B cell (primary cell): ENCODE measurements at regions not wholly inside any gene's neighbourhood (a gene's known extent, or its start where the extent isn't known, plus 50 kb on each side); places are given as distances from the start of the nearest gene placed in this dataset.

Experiments
- ATAC-seq: fragments of 200-7000 bp; cut with Tn5 transposase; one replicate; pipeline ENCODE4 v1.10.0; 2021; ENCODE audit warnings: low read depth, mild to moderate bottlenecking, moderate number of reproducible peaks, moderate library complexity
- CTCF ChIA-PET: fragments of 350-600 bp; sonication (Branson Sonifier 250); formaldehyde crosslinking; loops from one replicate; lab custom pipeline; 2021; ENCODE audit warnings: antibody characterized with exemption, inconsistent platforms; lab: Charles Lee
- POLR2A ChIA-PET: fragments of 350-600 bp; sonication (Branson Sonifier 250); formaldehyde crosslinking; loops from one replicate; lab custom pipeline; 2021; ENCODE audit warnings: antibody characterized with exemption; lab: Charles Lee
- DNase-seq: peaks from one replicate; pipeline ENCODE4 v3.0.0; 2013
- H2AFZ ChIP-seq: 2 replicates; pipeline ENCODE4 v1.6.1; 2012; ENCODE audit warnings: mild to moderate bottlenecking, low read depth, low read length; ENCODE audit not compliant: insufficient read depth, poor library complexity, severe bottlenecking
- H3K27ac ChIP-seq, 2 donors: 1 replicate in 1 of 2; 2 replicates in 1 of 2; pipeline ENCODE4 v1.5.1; 2012 to 2013; ENCODE audit warnings: low read length in 2 of 2, mild to moderate bottlenecking in 2 of 2, moderate library complexity in 1 of 2
- H3K27me3 ChIP-seq, 4 experiments: fragments of 200-600 bp in 1 of 4; sonication (generic) in 1 of 4; replicated peaks in 1 of 4; 1 replicate in 2 of 4; 2 replicates in 2 of 4; pipeline versions ENCODE4 v1.6.1 to v1.7.0; 2013 to 2016; ENCODE audit warnings: low read length in 3 of 4, mild to moderate bottlenecking in 2 of 4, mixed read lengths in 1 of 4, moderate library complexity in 1 of 4; ENCODE audit not compliant: insufficient read depth in 4 of 4, control insufficient read depth in 3 of 4; ENCODE audit errors: control extremely low read depth in 1 of 4
- H3K36me3 ChIP-seq, 2 experiments: replicated peaks in 1 of 2; 1 replicate in 1 of 2; 2 replicates in 1 of 2; pipeline versions ENCODE4 v1.6.1 to v1.7.1; 2013; ENCODE audit warnings: low read length in 1 of 2; ENCODE audit not compliant: insufficient read depth in 2 of 2, control insufficient read depth in 1 of 2; ENCODE audit errors: control extremely low read depth in 1 of 2, extremely low read depth in 1 of 2
- H3K4me1 ChIP-seq, 2 donors: fragments of 200-600 bp in 1 of 2; sonication (generic) in 1 of 2; 1 replicate in 1 of 2; 2 replicates in 1 of 2; pipeline versions ENCODE4 v1.5.1 to v1.6.1; 2013 to 2017; ENCODE audit warnings: low read length in 2 of 2; ENCODE audit not compliant: control insufficient read depth in 2 of 2, insufficient read depth in 2 of 2
- H3K4me2 ChIP-seq: replicated peaks from 2 replicates; pipeline ENCODE3; 2012; ENCODE audit warnings: mild to moderate bottlenecking, low read depth, low read length; ENCODE audit not compliant: poor library complexity, severe bottlenecking
- H3K4me3 ChIP-seq, 5 experiments: fragments of 200-600 bp in 1 of 5; sonication (generic) in 1 of 5; 1 replicate in 3 of 5; 2 replicates in 2 of 5; pipeline versions ENCODE4 v1.5.1 to v1.7.0; 2011 to 2016; ENCODE audit warnings: low read length in 4 of 5, mild to moderate bottlenecking in 4 of 5, low read depth in 2 of 5, control low read depth in 1 of 5, moderate library complexity in 1 of 5; ENCODE audit not compliant: insufficient read depth in 1 of 5; ENCODE audit errors: control extremely low read depth in 1 of 5, extremely low read depth in 1 of 5
- H3K79me2 ChIP-seq: fragments of 200-600 bp; sonication (generic); one replicate; pipeline ENCODE4 v1.6.0; 2016; ENCODE audit warnings: low read length; ENCODE audit not compliant: control insufficient read depth, insufficient read depth
- H3K9ac ChIP-seq: fragments of 200-600 bp; sonication (generic); 2 replicates; pipeline ENCODE4 v1.6.1; 2017; ENCODE audit warnings: mild to moderate bottlenecking, low read length, moderate library complexity
- H3K9me3 ChIP-seq, 3 donors: one replicate each; pipeline versions ENCODE4 v1.6.1 to v1.7.1; 2013; ENCODE audit warnings: low read length in 2 of 3; ENCODE audit not compliant: control insufficient read depth in 2 of 3, insufficient read depth in 1 of 3; ENCODE audit errors: control extremely low read depth in 1 of 3
- H4K20me1 ChIP-seq: 2 replicates; pipeline ENCODE4 v1.6.0; 2012; ENCODE audit warnings: mild to moderate bottlenecking, low read length; ENCODE audit not compliant: insufficient read depth, control insufficient read depth, poor library complexity, severe bottlenecking
- H3K27ac Mint-ChIP-seq: one replicate; pipeline ENCODE4 v1.8.0; 2021; ENCODE audit warnings: mixed read lengths
- H3K27me3 Mint-ChIP-seq: one replicate; pipeline ENCODE4 v1.8.0; 2021; ENCODE audit warnings: mixed read lengths
- H3K4me1 Mint-ChIP-seq: one replicate; pipeline ENCODE4 v1.8.0; 2021; ENCODE audit warnings: mixed read lengths
- H3K4me3 Mint-ChIP-seq: one replicate; pipeline ENCODE4 v1.8.0; 2021; ENCODE audit warnings: mixed read lengths
- H3K9me3 Mint-ChIP-seq: one replicate; pipeline ENCODE4 v1.8.0; 2022; ENCODE audit warnings: mixed read lengths; ENCODE audit not compliant: insufficient read depth
- EZH2 ChIP-seq: IDR thresholded peaks from 2 replicates; pipeline ENCODE4 v1.6.1; 2012; ENCODE audit warnings: borderline replicate concordance, low read depth, mild to moderate bottlenecking, moderate library complexity, low read length; ENCODE audit not compliant: insufficient read depth, poor library complexity, severe bottlenecking
- WGBS: methylation state at CpG from one replicate; pipeline ENCODE4 v1.1.5; 2013; ENCODE audit warnings: missing lambda C conversion rate; ENCODE audit not compliant: insufficient coverage; 5-methylcytosine and 5-hydroxymethylcytosine counted together
- intact Hi-C: fragments of 100-400 bp; cut with micrococcal nuclease; formaldehyde crosslinking; loops from one replicate; pipeline ENCODE4 v1.10.0; 2022
- TF ChIP-seq, protein P1 (sequence below): fragments of 200-600 bp; IDR thresholded peaks from one replicate; pipeline ENCODE4 v1.8.0; 2022; ENCODE audit warnings: antibody characterized with exemption, mild to moderate bottlenecking

DNA sequence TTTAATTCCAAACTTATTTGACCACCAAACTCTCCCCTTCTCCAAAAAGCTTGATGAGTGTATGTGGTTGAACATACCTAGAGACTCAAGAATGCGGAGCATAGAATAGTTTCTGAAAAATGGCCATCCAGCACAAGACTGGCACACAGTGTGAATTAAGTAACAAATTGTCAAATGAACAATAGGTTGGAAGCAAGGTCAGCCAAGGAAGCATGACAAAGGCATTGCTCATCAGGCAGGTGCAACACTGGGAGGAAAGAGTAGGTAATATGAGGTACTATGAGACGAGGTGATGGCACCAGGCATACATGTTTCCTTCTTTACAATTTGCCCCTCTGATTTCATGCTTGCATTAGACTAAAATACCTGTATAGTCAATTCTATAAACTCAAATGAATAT lies 73.7 kb downstream of the DKK1 start:
- Histone ChIP-seq H3K36me3 (no peaks in the 10 kb centered on the region), H3K79me2 (no peaks in the 10 kb centered on the region), H3K4me3 (no peak overlapping the region), H3K4me2 (no peak overlapping the region), H4K20me1 (no peaks in the 10 kb centered on the region), H3K27me3 (no peaks in the 10 kb centered on the region), H3K4me1 (no peaks in the 10 kb centered on the region), H3K9ac (no peak overlapping the region), H2AFZ (no peak overlapping the region), H3K9me3 (no peaks in the 10 kb centered on the region), H3K27ac (no peak overlapping the region)
- no peaks in the 10 kb centered on the region for H3K27me3 Mint-ChIP-seq
- intact Hi-C loops = loop anchor here (1.0 kb wide), 1 partner anchor 9 kb away; no protein-coding TSS in a partner anchor
- H3K4me3 Mint-ChIP-seq = no peak overlapping the region
- ChIA-PET POLR2A (no interaction called here), CTCF (no interaction called here)
- H3K9me3 Mint-ChIP-seq = no peaks in the 10 kb centered on the region
- WGBS = 100% methylated on average over 1 of the region's 2 CpGs
- H3K27ac Mint-ChIP-seq = no peak overlapping the region
- H3K4me1 Mint-ChIP-seq = no peaks in the 10 kb centered on the region
- ATAC-seq = no peak
- DNase-seq = no peak
- no peak for TF ChIP-seq EZH2
- TF ChIP-seq, protein P1, sequence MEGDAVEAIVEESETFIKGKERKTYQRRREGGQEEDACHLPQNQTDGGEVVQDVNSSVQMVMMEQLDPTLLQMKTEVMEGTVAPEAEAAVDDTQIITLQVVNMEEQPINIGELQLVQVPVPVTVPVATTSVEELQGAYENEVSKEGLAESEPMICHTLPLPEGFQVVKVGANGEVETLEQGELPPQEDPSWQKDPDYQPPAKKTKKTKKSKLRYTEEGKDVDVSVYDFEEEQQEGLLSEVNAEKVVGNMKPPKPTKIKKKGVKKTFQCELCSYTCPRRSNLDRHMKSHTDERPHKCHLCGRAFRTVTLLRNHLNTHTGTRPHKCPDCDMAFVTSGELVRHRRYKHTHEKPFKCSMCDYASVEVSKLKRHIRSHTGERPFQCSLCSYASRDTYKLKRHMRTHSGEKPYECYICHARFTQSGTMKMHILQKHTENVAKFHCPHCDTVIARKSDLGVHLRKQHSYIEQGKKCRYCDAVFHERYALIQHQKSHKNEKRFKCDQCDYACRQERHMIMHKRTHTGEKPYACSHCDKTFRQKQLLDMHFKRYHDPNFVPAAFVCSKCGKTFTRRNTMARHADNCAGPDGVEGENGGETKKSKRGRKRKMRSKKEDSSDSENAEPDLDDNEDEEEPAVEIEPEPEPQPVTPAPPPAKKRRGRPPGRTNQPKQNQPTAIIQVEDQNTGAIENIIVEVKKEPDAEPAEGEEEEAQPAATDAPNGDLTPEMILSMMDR = no peak

DNA sequence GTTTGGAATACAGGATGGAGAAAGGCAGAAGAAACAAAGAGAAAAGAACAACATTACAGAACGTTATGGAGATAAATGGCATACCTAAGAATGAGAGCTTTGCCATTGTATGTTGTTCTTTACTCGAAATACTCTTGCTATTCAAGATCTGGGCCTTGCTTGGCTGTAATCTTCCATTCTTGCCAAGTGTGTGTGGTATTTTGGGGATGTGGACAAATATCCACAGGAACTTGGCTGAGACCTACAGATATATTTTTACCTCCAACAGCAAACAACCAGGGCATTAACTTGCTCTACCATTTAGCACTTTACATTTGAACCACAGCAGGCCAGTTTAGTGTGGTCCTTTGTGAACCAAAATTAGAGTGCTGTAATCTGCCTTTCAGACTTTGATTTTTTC lies 76.3 kb downstream of the DKK1 start:
- Histone ChIP-seq H3K36me3 (no peaks in the 10 kb centered on the region), H3K9ac (no peak overlapping the region), H3K4me1 (no peaks in the 10 kb centered on the region), H3K9me3 (no peaks in the 10 kb centered on the region), H3K27ac (no peak overlapping the region), H3K4me2 (no peak overlapping the region), H3K79me2 (no peaks in the 10 kb centered on the region), H3K27me3 (no peaks in the 10 kb centered on the region), H3K4me3 (no peak overlapping the region), H2AFZ (no peak overlapping the region), H4K20me1 (no peaks in the 10 kb centered on the region)
- 83% methylated on average over 1 of the region's 2 CpGs for WGBS
- ChIA-PET POLR2A (no interaction called here), CTCF (no interaction called here)
- Mint-ChIP-seq H3K4me3 (no peak overlapping the region), H3K27ac (no peak overlapping the region), H3K9me3 (no peaks in the 10 kb centered on the region), H3K4me1 (no peaks in the 10 kb centered on the region), H3K27me3 (no peaks in the 10 kb centered on the region)
- intact Hi-C loops = no loop called here
- DNase-seq = no peak
- ATAC-seq = no peak
- no peak for TF ChIP-seq EZH2
- TF ChIP-seq, protein P1 = no peak
